SKM-1 (cell line): ENCODE measurements at regions not wholly inside any gene's neighbourhood (a gene's known extent, or its start where the extent isn't known, plus 50 kb on each side); places are given as distances from the start of the nearest gene placed in this dataset.
"Not testable (repeated sequence)": the region's sequence is repeated elsewhere in the genome, so short reads cannot be mapped to it uniquely, and the experiment has no call there.

Source experiments
- DNase-seq: peaks from one replicate; lab custom pipeline; 2025; ENCODE audit not compliant: unreplicated experiment; lab: John Stamatoyannopoulos, UW

DNA sequence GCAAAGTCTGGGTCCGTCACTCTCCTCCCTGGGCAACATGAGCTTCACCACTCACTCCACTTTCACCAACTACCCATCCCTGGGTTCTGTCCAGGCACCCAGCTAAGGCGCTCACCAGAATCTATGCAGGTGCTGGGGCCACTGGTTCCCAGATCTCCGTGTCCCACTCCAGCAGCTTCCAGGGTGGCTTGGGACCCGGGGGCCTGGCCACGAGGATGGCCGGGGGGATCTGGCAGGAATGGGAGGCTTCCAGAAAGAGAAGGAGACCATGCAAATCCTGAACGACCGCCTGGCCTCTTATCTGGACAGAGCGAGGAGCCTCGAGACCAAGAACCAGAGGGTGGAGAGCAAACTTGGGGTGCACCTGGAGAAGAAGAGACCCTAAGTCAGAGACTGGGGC, 1611.0 kb upstream of the ACO1 start:
- no peak for DNase-seq

DNA sequence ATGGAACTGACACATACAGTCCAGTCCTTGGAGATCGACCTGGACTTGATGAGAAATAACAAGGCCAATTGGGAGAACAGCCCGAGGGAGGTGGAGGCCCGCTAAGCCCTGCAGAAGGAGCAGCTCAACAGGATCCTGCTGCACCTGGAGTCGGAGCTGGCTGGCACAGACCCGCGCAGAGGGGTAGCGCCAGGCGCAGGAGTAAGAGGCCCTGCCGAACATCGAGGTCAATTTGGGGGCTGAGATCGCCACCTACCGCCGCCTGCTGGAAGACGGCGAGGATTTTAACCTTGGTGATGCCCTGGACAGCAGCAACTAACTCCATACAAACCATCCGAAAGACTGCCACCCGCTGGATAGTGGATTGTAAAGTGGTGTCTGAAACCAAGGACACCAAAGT, 1610.1 kb upstream of the ACO1 start:
- DNase-seq, result no peak

DNA sequence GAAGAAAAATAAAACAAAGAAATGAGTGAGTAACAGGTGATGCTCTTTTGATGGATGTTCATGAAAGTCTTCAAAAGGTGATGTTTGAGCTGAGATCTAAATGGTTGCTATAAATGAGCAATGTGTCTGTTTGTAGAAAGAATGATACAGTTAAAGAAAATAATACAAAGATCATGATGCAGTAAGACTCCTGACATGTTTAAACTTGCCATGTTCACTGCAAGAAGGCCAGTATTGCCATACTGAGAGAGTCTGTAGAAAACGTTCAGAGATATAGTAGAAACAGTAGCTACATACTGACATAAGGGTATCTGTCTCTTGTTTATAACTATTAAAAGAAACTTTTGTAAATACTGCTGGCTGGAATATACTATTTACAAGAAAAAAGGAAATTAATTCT, 1609.2 kb upstream of the ACO1 start:
- DNase-seq, result no peak

DNA sequence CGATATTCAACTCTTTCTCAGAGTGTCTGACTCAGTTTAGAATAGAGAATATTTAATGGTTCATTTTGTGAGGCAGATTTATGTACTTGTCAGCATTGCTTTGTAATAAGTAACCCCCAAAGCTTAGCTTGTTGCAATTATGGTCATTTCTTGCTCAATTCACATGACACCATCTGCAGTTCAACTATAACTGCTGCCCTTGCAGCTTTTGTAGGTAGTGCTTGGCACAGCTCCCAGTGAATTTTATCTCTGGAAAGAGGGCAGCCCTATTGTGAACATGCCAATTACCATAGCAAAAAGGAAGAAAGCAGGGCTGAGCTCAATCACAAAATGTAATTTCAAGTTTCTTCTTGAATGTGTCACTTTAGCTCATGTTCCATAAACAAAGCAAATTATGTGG, 1587.7 kb upstream of the ACO1 start:
- no peak for DNase-seq

DNA sequence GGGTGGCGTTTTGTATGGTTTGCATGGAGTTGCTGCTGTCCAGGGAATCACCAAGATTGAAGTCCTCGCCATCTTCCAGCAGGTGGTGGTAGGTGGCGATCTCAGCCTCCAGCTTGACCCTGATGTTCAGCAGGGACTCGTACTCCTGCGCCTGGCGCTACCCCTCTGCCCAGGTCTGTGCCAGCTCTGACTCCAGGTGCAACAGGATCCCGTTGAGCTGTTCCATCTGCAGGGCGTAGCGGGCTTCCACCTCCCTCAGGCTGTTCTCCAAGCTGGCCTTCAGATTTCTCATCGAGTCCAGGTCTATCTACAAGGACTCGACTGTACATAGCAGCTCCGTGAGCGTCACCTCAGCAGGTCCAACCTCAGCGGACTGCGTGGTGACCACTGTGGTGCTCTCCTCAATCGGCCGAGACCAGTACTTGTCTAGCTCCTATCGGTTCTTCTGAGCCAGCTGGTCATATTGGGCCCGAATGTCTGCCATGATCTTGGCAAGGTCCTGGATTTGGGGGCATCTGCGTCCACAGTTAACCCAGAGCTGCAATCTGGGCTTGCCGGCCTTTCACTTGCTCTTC, 1584.8 kb upstream of the ACO1 start:
- no peak for DNase-seq

DNA sequence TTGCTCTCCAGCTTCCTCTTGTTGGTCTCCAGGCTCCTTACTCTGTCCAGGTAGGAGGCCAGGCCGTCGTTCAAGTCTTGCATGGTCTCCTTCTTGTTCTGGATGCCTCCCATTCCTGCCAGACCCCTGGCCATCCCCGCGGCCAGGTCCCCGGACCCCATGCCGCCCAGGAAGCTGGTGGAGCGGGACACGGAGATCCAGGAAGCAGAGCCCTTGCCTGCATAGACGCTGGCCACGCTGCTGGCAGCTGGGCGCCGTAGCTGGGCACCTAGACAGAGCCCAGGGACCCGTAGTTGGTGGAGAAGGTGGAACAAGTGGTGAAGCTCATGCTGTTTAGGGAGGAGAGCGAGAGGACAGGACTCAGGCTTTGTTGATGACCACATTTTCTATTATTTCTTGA, 1584.0 kb upstream of the ACO1 start:
- no peak for DNase-seq

DNA sequence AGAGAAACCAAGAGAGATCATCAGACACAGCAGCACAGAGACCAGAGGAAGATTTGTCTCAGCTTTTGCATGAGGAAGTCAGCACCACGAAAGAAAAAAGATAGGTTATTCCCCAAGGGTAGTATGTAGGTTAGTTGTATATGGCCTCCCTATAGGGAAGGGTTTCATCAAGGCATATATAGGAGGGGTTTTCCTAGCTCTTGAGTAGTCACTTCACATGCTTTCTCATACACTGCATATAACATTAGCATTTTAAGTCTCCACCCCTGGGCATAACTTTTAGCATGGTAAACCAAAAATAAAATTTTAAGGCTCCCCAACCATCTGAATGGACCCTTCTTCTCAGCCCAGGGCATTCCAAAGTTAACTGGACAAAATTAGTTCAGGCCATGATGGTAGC, 1571.6 kb upstream of the ACO1 start:
- DNase-seq, result no peak

DNA sequence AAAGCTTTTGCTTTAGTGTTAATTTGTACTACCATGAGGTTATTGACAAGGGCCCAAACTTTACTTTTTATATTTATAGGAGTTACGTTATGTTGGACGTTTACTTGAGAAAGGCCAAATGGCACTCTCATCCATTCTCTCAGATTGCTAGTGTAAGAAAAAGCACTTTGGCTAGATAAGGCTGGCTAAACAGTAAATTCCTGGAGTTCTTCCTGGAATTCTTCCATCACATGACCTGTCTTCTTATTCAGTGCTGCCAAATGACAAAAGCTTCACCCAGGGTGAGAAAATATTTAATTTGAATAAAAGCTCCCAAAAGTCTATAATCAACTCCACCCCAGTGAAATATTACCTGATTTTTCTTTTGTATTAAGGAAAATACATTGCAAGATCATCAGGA, 1568.9 kb upstream of the ACO1 start:
- DNase-seq, result no peak

DNA sequence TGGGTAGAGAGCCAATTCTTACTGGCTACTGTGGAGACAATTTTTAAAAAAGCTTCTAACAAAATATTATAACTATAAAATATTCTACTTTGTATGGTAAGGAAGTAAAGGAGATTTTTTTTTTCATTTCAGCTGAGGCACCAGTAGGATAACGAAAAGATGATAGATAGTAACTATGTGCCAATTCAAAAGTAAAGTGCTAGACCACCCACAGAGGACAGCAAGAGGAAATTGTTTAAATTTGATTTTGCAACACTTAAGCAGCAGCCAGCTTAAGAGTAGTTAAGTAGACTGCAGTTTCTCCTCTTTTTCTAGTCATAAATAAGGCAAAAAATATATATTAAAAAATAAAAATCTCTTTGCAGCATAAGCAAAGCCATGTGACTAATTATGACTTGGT, 1539.3 kb upstream of the ACO1 start:
- DNase-seq, result no peak

DNA sequence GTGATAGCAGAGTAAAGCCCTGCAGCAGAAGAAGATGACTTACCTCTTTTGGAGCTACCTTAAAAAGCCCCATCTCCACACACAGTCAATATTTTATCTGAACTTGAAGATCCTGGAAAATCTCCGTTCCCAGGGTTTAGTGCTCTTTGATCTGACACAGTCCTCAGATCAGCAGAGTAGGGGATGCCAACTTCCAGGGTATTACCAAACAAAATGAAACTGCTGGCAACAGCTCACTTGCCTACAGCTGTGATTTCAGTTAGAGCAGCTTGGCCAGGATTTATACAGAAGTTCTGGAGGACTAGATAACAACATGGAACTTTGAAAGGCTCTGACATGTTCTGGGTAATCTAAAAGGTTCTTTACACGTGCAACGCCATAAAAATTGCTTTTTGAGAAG, 1537.8 kb upstream of the ACO1 start:
- DNase-seq, result no peak

DNA sequence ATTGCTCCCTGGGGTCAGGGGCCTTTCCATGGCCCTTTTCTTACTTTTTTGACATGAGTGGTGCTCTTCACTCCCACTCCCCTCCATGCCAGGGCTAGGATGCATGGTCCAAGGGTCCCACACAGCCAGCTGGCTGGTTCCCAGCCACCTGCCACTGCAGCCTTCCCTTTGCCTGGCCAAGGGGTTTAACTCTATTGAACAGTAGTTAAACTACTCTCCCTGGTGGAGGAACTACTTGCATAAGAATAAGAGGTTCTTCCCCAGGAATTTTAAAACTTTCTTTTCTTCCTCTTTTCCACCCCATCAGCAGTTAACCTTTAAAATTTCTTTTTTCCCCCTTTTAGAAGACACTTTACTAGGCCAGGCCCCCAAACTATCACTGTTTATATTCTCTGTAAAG, 1532.8 kb upstream of the ACO1 start:
- no peak for DNase-seq

DNA sequence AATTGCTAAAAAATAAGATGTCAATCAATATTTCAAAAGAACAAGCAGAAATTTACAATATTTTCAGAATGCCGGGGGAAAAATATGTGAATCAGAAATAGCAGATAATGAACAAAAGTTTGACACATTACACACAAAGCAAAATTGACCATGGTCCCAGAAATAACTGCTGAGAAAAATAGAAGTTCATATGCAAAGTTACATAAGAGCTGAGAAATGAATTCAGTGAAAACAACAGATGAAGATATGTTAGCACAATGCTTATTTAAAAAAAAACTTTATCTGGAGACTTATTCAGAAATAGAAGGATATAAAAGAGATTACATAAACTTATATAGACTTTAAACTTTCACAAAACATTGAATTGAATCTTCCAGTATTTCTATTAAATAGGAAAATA, 1483.7 kb upstream of the ACO1 start:
- no peak for DNase-seq

DNA sequence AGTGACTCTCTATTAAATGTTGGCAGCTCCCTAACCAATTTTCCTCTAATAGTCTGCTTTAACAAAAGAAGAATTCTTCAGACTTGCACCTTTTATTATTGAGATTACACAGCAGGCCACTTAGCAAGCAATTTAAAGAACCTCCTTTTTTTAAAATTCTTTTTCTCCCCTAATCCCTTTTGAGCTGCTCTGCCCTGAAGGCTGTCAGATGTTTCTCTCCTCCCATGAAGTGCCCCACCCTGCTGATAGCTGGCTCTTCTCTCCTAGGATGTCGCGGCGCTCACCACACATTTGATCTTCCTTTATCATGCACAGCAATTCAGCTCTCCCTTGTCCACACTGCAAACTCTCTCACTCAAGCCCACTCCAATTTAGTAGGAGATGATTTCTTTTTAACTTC, 1471.1 kb upstream of the ACO1 start:
- DNase-seq, result no peak

DNA sequence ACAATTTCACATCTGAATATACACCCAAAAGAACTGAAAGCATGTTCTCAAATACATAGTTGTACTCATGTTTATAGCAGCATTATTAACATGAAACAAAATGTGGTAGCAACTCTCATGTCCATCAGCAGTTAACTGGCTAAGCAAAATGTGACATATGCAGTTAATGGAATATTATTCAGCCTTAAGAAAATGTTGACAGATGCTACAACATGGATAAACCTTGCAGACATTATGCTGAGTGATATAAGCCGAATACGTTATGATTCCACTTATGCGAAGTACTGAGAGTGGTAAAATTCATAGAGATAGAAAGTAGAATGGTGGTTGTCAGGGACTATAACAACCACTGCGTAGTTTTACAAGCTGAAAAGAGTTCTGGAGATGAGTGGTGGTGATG, 1469.0 kb upstream of the ACO1 start:
- no peak for DNase-seq

DNA sequence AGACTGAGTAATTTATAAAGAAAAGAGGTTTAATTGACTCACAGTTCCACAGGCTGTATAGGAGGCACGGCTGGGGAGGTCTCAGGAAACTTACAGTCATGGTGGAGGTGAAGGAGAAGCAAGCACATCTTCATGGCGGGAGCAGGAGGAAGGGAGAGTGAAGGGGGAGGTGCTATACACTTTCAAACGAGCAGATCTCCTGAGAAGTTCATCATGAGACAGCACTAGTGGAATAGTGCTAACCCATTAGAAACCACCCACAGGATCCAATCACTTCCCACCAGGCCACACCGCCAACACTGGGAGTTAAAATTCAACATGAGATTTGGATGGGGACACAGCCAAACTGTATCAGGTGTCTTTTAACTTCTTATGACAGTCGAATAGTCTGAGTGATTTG, 1459.3 kb upstream of the ACO1 start:
- DNase-seq, result no peak

DNA sequence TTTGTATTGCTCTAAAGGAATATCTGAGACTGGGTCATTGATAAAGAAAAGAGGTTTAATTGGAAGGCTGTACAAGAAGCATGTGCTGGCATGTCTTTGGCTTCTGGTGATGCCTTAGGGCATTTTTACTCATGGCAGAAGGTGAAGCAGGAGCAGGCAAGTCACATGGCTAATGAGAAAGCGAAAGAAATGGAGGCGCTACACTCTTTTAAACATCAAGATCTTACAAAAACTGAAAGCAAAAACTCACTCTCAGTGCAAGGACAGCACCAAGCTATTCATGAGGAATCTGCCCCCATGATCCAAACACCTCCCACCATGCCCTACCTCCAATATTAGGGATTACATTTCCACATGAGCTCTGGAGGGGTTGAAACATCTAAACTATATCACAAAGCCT, 1458.8 kb upstream of the ACO1 start:
- DNase-seq, result no peak

DNA sequence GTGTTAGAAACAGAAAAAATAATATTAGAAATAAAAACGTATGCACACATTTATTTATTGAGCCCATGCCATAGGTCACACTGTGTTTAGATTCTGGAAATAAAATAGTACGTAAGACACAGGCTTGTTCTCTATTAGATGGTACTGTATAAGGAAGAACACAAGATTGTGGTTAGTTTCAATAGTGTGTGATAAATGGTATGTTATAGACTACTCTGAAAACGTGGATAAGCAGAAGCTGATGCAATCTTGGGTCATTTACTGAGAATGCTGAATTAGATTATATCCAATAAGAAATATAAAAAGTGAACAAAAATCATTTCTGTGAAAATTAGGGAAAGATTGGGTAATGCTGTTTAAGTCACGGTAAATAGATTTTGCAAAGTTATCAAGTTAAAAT, 1456.4 kb upstream of the ACO1 start:
- no peak for DNase-seq

DNA sequence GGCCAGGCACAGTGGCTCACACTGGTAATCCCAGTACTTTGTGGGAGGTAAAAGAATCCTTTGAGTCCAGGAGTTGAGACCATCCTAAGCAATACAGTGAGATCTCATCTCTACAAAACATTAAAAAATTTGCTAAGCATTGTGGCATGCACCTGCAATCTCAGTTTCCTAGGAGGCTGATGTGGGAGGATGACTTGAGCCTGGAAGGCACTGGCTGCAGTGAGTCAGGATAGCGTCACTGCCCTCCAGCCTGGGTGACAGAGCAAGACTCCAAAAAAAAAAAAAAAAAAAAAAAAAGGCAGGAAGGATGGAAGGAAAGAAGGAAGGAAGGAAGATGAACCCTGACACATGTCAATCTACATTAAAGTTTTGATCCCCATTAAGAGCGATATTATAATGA, 1452.2 kb upstream of the ACO1 start:
- no peak for DNase-seq

DNA sequence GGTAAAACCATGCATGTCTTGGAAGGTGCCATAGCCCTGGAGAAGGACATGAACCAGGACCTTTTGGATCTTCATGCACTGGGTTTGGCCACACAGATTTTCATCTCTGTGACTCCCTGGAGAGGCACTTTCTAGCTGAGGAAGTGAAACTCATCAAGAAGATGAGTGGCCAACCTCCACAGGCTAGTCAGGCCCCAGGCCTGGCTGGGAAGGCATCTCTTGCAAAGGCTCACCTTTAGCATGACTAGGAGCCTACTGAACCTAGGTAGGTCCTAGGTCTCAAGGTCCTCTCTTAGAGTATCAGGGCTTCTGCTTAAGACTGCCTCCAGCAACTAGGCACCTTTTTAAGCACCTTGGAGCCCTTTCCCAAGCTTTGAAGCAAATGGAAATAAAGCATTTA, 1448.7 kb upstream of the ACO1 start:
- DNase-seq, result no peak

DNA sequence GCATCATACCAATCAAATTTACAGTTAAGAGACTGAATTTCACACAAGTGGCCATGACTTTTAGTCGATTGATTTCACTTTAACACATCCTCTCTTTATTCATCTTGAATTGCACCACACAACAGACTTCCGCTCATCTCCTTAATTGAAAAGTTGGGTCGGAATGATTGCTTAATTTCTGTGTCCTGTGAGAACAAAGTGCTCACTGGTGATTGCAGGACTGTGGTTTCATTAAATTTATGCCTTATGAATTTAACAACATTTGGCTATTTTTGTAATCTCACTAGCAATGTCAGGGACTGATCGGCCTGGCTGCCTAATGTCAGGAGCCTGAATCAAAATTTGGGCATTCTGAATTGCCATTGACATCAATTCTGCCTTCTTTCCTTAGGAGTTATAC, 1447.3 kb upstream of the ACO1 start:
- no peak for DNase-seq

DNA sequence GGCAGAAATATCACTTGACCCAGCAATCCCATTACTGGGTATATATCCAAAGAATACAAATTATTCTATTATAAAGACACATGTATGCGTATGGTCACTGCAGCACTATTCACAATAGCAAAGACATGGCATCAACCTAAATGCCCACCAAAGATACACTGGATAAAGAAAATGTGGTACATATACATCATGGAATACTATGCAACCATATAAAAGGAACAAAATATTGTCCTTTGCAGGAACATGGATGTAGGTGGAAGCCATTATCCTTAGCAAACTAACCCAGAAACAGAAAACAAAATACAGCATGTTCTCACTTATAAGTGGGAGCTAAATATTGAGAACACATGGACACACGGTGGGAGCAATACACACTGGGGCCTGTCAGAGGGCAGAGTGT, 1441.6 kb upstream of the ACO1 start:
- DNase-seq, result not testable (repeated sequence)

DNA sequence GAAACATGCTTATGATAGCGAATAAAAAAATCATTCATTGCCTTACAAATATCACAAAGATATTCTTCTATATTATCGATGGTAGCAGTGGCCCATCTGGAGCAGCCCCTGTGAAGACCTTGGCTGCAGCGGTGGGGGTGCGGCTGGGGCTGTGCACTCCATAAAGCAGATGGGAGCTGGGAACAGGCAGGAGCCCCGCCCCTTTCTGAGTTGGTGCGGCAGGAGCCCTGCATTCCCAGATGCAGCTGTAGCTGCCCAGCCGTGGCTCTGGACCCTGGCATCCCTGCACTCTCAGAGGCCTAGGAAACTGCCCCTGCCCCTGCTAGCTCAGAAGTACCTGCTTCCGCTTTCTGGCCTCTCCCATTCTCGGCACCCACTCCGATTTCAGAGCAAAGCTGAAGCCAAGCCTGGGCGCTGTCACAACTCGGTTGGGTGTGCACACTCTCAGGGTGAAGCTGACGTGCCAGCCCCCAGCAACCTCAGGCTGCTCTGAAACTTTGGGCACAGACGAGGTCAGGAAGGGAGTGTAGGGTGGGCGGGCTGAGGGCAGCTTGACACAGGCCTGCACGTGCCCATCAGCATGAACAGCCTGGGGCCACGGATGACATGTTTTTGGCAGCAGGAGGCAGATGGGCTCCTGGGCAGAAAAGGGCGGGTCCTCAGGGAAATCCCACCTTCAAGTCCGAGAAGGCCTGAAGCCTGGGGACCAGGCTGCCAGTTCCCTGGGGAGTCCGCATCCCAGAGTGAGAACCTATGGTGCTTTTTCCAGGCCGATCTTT, 1440.8 kb upstream of the ACO1 start:
- no peak for DNase-seq

DNA sequence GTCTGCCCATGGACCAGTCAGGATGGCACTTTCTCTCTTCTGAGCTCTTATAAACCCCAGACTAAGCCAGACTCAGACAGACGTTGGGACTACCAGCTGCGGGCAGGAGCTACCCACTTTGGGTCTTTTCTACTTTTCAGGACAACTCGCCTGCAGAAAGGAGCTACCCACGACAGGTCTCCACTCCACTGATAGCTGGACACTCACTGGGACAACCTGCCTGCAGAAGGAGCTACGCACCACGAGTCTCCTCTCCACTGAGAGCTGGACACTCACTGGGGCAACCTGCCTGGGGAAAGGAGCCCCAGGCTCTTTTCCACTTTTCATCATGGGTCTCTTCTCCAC, 1440.2 kb upstream of the ACO1 start:
- no peak for DNase-seq
